ENCODE measurements at regions not wholly inside any gene's neighbourhood (a gene's known extent, or its start where the extent isn't known, plus 50 kb on each side); places are given as distances from the start of the nearest gene placed in this dataset.

GRCh38 chr11:23453522-23453921, 593.2 kb upstream of the CCDC179 start:
- H3K27me3 ChIP-seq (ENCODE audit: control insufficient read depth in 3 of 3, insufficient read depth in 3 of 3, low read length in 2 of 3), result no peaks in the 10 kb centered on the region
- no peaks in the 10 kb centered on the region for H3K4me1 ChIP-seq (ENCODE audit: control insufficient read depth in 5 of 5, insufficient read depth in 5 of 5, low read length in 5 of 5)
- WGBS, 2 donors, result 79 to 86% methylated on average over 2 of the region's 2 CpGs
- DNase-seq (no peak), ATAC-seq (ENCODE audit: insufficient read depth, low FRiP score) (no peak)
- H3K27ac ChIP-seq (ENCODE audit: low read depth in 1 of 2, low read length in 1 of 2), result no peak overlapping the region
- TF ChIP-seq CTCF (IDR thresholded peaks at IDR 0.05; ENCODE audit: control extremely low read depth, extremely low read depth), result no peak
- no peak overlapping the region for H3K4me3 ChIP-seq
- H3K36me3 ChIP-seq (ENCODE audit: control insufficient read depth in 4 of 4, insufficient read depth in 4 of 4, low read length in 4 of 4), result no peaks in the 10 kb centered on the region
- no peaks in the 10 kb centered on the region for H3K9me3 ChIP-seq (ENCODE audit: control insufficient read depth in 4 of 4, insufficient read depth in 3 of 4, low read length in 3 of 4)
- no peak overlapping the region for H3K9ac ChIP-seq (ENCODE audit: insufficient read depth in 1 of 2, low read length in 2 of 2)

- TF ChIP-seq CTCF (IDR thresholded peaks at IDR 0.05; ENCODE audit: control extremely low read depth, extremely low read depth), result no peak
- no peak overlapping the region for H3K27ac ChIP-seq (ENCODE audit: low read depth in 1 of 2, low read length in 1 of 2)
- H3K9me3 ChIP-seq (ENCODE audit: control insufficient read depth in 4 of 4, insufficient read depth in 3 of 4, low read length in 3 of 4), result no peaks in the 10 kb centered on the region
- ATAC-seq (ENCODE audit: insufficient read depth, low FRiP score) (no peak), DNase-seq (no peak)
- 34 to 54% methylated on average over 3 of the region's 3 CpGs for WGBS, 2 donors
- H3K4me1 ChIP-seq (ENCODE audit: control insufficient read depth in 5 of 5, insufficient read depth in 5 of 5, low read length in 5 of 5), result no peaks in the 10 kb centered on the region
- no peaks in the 10 kb centered on the region for H3K36me3 ChIP-seq (ENCODE audit: control insufficient read depth in 4 of 4, insufficient read depth in 4 of 4, low read length in 4 of 4)
- H3K9ac ChIP-seq (ENCODE audit: insufficient read depth in 1 of 2, low read length in 2 of 2), result no peak overlapping the region
- no peaks in the 10 kb centered on the region for H3K27me3 ChIP-seq (ENCODE audit: control insufficient read depth in 3 of 3, insufficient read depth in 3 of 3, low read length in 2 of 3)
- no peak overlapping the region for H3K4me3 ChIP-seq
Measured at GRCh38 chr11:23455321-23455891, 595.1 kb upstream of the CCDC179 start.

GRCh38 chr11:23457641-23458040, 597.4 kb upstream of the CCDC179 start:
- no peak for DNase-seq
- H3K4me1 ChIP-seq (ENCODE audit: control insufficient read depth in 5 of 5, insufficient read depth in 5 of 5, low read length in 5 of 5), result no peaks in the 10 kb centered on the region

More at GRCh38 chr11:23457641-23458040, 597.4 kb upstream of the CCDC179 start:
- no peaks in the 10 kb centered on the region for H3K9me3 ChIP-seq (ENCODE audit: control insufficient read depth in 4 of 4, insufficient read depth in 3 of 4, low read length in 3 of 4)
- no peak overlapping the region for H3K9ac ChIP-seq (ENCODE audit: insufficient read depth in 1 of 2, low read length in 2 of 2)
- no peaks in the 10 kb centered on the region for H3K27me3 ChIP-seq (ENCODE audit: control insufficient read depth in 3 of 3, insufficient read depth in 3 of 3, low read length in 2 of 3)
- WGBS, 2 donors, result 95 to 98% methylated on average over 2 of the region's 2 CpGs
- H3K27ac ChIP-seq (ENCODE audit: low read depth in 1 of 2, low read length in 1 of 2), result no peak overlapping the region
- no peak for ATAC-seq (ENCODE audit: insufficient read depth, low FRiP score)
- no peaks in the 10 kb centered on the region for H3K36me3 ChIP-seq (ENCODE audit: control insufficient read depth in 4 of 4, insufficient read depth in 4 of 4, low read length in 4 of 4)
- H3K4me3 ChIP-seq, result no peak overlapping the region
- TF ChIP-seq CTCF (IDR thresholded peaks at IDR 0.05; ENCODE audit: control extremely low read depth, extremely low read depth), result no peak

Measured in lung (tissue), 11 donors.